Mammary epithelial cell (primary cell): ENCODE measurements at regions not wholly inside any gene's neighbourhood (a gene's known extent, or its start where the extent isn't known, plus 50 kb on each side); places are given as distances from the start of the nearest gene placed in this dataset.

Experiments
- EZH2 ChIP-seq: IDR thresholded peaks from 2 replicates; pipeline ENCODE4 v1.6.1; 2012; ENCODE audit warnings: low read length, inconsistent platforms, borderline replicate concordance
- TF ChIP-seq, protein P1 (sequence below), 2 donors: IDR thresholded peaks in 1 of 2; conservative IDR thresholded peaks in 1 of 2; 2 replicates each; pipeline ENCODE4 v1.5.1; 2011 to 2012; ENCODE audit warnings: inconsistent platforms in 2 of 2, low read length in 2 of 2, mild to moderate bottlenecking in 2 of 2, control low read depth in 1 of 2, low read depth in 1 of 2; ENCODE audit not compliant: insufficient read depth in 1 of 2; ENCODE audit errors: extremely low read depth in 1 of 2

DNA sequence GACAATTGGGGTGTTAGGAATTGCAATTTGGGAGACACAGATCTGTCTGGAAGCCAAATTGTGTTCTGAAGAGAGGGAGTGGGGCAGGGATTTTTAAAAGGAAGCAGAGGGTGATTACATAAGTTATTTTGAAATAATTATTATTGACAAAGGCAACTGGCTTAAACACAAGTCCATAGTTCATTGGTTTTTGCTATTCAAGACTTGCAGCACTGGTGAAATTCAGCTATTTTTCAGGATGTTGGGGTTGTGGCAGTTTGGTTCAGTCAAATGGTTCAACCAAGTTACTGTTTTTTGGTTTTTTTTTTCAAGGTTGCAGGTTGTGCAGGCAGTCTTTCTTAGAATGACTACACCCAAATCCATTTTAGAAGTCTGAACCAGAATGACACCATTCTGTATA, 300.0 kb upstream of the DEPDC1 start:
- TF ChIP-seq, protein P1, sequence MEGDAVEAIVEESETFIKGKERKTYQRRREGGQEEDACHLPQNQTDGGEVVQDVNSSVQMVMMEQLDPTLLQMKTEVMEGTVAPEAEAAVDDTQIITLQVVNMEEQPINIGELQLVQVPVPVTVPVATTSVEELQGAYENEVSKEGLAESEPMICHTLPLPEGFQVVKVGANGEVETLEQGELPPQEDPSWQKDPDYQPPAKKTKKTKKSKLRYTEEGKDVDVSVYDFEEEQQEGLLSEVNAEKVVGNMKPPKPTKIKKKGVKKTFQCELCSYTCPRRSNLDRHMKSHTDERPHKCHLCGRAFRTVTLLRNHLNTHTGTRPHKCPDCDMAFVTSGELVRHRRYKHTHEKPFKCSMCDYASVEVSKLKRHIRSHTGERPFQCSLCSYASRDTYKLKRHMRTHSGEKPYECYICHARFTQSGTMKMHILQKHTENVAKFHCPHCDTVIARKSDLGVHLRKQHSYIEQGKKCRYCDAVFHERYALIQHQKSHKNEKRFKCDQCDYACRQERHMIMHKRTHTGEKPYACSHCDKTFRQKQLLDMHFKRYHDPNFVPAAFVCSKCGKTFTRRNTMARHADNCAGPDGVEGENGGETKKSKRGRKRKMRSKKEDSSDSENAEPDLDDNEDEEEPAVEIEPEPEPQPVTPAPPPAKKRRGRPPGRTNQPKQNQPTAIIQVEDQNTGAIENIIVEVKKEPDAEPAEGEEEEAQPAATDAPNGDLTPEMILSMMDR (conservative IDR thresholded peaks at IDR 0.05 in 1 of 2, IDR thresholded peaks at IDR 0.05 in 1 of 2; ENCODE audit: extremely low read depth in 1 of 2, insufficient read depth in 1 of 2, low read depth in 1 of 2, low read length in 2 of 2) = no peak
- TF ChIP-seq EZH2 = no peak
